ENCODE measurements at regions not wholly inside any gene's neighbourhood (a gene's known extent, or its start where the extent isn't known, plus 50 kb on each side); places are given as distances from the start of the nearest gene placed in this dataset.

DNA sequence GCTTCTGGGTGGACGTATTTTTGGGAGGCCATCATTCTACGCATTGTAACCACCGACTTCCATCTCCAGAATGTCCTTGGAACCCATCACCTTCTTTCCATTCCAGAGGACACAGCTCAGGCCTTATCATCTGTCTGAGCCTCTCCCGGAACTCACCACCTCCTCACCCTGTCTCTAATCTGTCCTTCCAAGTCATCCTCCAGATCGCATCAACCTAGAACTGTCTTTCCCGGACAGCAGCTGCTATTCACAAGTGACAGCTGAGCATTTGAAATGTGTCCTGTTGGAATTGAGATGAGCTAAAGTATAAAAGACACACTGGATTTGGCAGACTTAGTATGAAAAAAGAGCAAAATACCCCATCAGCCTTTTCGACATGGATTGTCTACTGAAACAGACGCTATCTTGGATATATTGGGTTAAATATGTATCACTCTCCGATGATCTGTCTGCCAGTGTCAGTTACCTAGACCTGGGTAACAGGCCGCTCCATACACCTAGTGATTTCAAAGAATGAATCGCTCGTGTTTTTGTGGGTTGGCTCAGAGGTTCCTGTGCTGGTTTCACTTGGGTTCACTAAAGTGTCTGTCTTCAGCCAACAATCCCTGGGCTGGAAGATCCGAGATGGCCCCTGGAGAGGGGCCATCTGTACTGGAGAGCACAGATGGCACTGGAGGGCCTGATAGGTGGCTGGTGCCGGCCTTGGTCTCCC, 104.4 kb upstream of the RFLNA start (continued):
- TF ChIP-seq, protein P1, sequence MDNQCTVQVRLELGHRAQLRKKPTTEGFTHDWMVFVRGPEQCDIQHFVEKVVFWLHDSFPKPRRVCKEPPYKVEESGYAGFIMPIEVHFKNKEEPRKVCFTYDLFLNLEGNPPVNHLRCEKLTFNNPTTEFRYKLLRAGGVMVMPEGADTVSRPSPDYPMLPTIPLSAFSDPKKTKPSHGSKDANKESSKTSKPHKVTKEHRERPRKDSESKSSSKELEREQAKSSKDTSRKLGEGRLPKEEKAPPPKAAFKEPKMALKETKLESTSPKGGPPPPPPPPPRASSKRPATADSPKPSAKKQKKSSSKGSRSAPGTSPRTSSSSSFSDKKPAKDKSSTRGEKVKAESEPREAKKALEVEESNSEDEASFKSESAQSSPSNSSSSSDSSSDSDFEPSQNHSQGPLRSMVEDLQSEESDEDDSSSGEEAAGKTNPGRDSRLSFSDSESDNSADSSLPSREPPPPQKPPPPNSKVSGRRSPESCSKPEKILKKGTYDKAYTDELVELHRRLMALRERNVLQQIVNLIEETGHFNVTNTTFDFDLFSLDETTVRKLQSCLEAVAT (IDR thresholded peaks at IDR 0.05), result no peak
- no peak for TF ChIP-seq SLC30A9 (CRISPR knock-in tag; IDR thresholded peaks at IDR 0.05)
- no peak for TF ChIP-seq ZNF695 (CRISPR knock-in tag; IDR thresholded peaks at IDR 0.05)
- no peak for TF ChIP-seq EHMT2 (IDR thresholded peaks at IDR 0.05)
- peak; percentile 92 for TF ChIP-seq MECOM (CRISPR knock-in tag; IDR thresholded peaks at IDR 0.05)
- TF ChIP-seq NCOA6 (IDR thresholded peaks at IDR 0.05), result no peak
- TF ChIP-seq POLR3A (IDR thresholded peaks at IDR 0.05; ENCODE audit: borderline replicate concordance, extremely low read depth, insufficient read depth, insufficient read length), result no peak
- TF ChIP-seq NRF1 (conservative IDR thresholded peaks at IDR 0.05 in 1 of 2, IDR thresholded peaks at IDR 0.05 in 1 of 2), result 0 out of 4 replicates have a peak, but pooled peaks of 1 of the 2 experiments have one; percentile 14
- TF ChIP-seq DLX4 (CRISPR knock-in tag; IDR thresholded peaks at IDR 0.05), result no peak
- TF ChIP-seq NR2C2 (CRISPR knock-in tag; IDR thresholded peaks at IDR 0.05), result no peak
- TF ChIP-seq NR2C2 (tag; IDR thresholded peaks at IDR 0.05), result no peak; the same call in 1 of the 2 replicates
- TF ChIP-seq ZEB2 (IDR thresholded peaks at IDR 0.05), result no peak
- TF ChIP-seq SNRNP70 (optimal IDR thresholded peaks at IDR 0.05; ENCODE audit: low read depth, low read length), result no peak
- TF ChIP-seq TCF7 (IDR thresholded peaks at IDR 0.05; ENCODE audit: borderline replicate concordance), result no peak
- no peak for TF ChIP-seq HNRNPH1 (optimal IDR thresholded peaks at IDR 0.05; ENCODE audit: low read depth, low read length)
- peak; percentile 21; the same call in 1 of the 2 replicates for TF ChIP-seq EP300 (IDR thresholded peaks at IDR 0.05; ENCODE audit: low read length)
- no peak for TF ChIP-seq E2F1 (CRISPR knock-in tag; IDR thresholded peaks at IDR 0.05)
- no peak for TF ChIP-seq HDAC1 (IDR thresholded peaks at IDR 0.05)
- no peak for TF ChIP-seq ZNF174 (CRISPR knock-in tag; IDR thresholded peaks at IDR 0.05)
- no peak for TF ChIP-seq GTF2A2 (tag; IDR thresholded peaks at IDR 0.05)
- TF ChIP-seq ESRRA (IDR thresholded peaks at IDR 0.05; ENCODE audit: borderline replicate concordance, low read depth), result peak; percentile 85
